T-helper 1 cell treated with Interleukin-12 subunit alpha and Interleukin-12 subunit beta and Interleukin-4 antibody, amounts not matched to agents 30 μg/mL and 1 μg/mL, for 36 hours (primary cell): ENCODE measurements at regions not wholly inside any gene's neighbourhood (a gene's known extent, or its start where the extent isn't known, plus 50 kb on each side); places are given as distances from the start of the nearest gene placed in this dataset.
A peak's percentile ranks its signal among the peaks of the same experiment; 100 is the strongest.

Experiments used
- H3K27ac Mint-ChIP-seq: one replicate; pipeline ENCODE4 v1.8.0; 2021; ENCODE audit warnings: mild to moderate bottlenecking, mixed read lengths
- H3K27me3 Mint-ChIP-seq: one replicate; pipeline ENCODE4 v1.8.0; 2021; ENCODE audit warnings: low read depth, mixed read lengths
- H3K36me3 Mint-ChIP-seq: one replicate; pipeline ENCODE4 v1.8.0; 2021; ENCODE audit warnings: low read depth, mixed read lengths
- H3K4me1 Mint-ChIP-seq: one replicate; pipeline ENCODE4 v1.8.0; 2021; ENCODE audit warnings: low read depth, mixed read lengths
- H3K4me3 Mint-ChIP-seq: one replicate; pipeline ENCODE4 v1.8.0; 2021; ENCODE audit warnings: mild to moderate bottlenecking, moderate library complexity, mixed read lengths
- H3K9me3 Mint-ChIP-seq: one replicate; pipeline ENCODE4 v1.8.0; 2021; ENCODE audit warnings: mixed read lengths

DNA sequence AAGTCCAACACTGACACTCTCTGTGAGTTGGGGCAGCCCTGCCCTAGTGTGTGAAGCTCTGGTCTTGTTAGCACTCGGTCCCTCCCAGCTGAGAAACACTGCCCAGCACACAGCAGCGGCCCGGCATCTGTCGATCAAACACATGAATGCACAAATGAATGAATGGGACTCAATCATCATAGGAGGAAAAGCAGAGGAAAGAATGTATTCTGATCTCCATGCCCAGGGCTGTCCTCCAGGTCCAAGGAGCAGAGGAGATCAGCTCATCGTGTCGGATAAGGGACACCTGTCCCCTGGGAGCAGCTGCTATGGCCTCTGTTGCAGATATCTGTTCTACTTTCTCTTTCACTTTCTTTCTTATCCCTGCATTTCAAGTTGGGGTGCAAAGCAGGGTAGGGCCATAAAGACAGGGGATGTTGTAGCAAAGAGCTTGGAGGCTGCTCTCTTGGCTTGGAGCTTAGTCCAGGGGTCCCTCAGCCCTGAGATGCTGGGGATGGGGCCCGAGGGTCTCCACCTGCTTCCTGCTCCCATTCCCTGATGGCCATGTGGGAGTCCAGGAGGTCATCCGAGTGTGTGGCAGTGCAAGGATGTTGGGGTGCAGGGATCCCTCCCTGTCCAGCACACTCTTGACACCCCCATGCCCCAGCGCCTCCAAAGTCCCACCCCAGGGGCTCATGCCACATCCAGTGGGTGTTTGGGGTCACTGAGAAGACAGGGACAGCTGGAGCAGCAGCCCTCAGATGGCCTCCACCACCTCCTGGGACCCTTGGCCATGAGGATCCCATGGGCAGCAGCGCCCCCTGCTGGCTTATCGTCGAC, 88.2 kb downstream of the IRF8 start:
- no peaks in the 10 kb centered on the region for H3K36me3 Mint-ChIP-seq
- peak overlapping the region; percentile 45 for H3K4me3 Mint-ChIP-seq
- H3K27me3 Mint-ChIP-seq = no peaks in the 10 kb centered on the region
- H3K4me1 Mint-ChIP-seq = peaks cover 58% of the 10 kb centered on the region
- no peaks in the 10 kb centered on the region for H3K9me3 Mint-ChIP-seq
- H3K27ac Mint-ChIP-seq = peak overlapping the region; percentile 67

DNA sequence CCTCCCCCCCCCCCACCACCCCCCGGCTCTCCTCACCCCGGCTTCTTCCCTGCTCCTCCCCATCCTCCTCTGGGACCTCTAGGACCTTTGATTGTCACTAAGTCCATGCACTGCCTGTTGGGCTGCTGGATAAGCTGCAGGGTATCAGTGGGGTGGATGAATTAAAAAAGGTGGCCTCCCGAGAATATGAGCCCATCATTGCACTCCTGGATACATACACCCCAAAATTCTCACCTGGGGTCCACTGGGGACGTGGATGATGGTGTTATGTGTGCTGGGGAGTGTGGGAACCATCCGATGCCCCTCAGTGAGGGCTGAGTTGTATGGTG, 88.8 kb downstream of the IRF8 start:
- H3K9me3 Mint-ChIP-seq = no peaks in the 10 kb centered on the region
- H3K27me3 Mint-ChIP-seq = no peaks in the 10 kb centered on the region
- peaks cover 58% of the 10 kb centered on the region for H3K4me1 Mint-ChIP-seq
- H3K27ac Mint-ChIP-seq = peak overlapping the region; percentile 29
- H3K36me3 Mint-ChIP-seq = no peaks in the 10 kb centered on the region
- H3K4me3 Mint-ChIP-seq = no peak overlapping the region

DNA sequence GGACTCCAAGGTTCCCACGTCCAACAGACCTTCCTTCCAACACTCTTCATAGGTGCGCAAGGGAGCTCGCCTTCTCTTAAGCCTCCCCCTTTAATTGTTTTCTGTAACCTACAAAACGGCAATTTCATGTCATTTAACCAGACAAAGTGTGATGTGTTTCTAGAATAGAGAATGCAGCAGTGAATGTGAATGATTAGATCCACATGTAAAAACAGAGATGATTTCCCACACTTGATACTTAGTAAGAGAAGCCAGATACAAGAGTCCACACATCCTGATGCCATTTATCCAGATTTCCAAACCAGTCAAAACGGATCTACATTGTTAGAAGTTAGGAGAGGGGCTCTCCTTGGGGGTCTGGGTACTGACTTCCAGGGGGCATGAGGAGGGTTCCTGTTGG, 89.3 kb downstream of the IRF8 start:
- no peaks in the 10 kb centered on the region for H3K27me3 Mint-ChIP-seq
- no peaks in the 10 kb centered on the region for H3K9me3 Mint-ChIP-seq
- H3K36me3 Mint-ChIP-seq = no peaks in the 10 kb centered on the region
- peaks cover 58% of the 10 kb centered on the region for H3K4me1 Mint-ChIP-seq
- H3K27ac Mint-ChIP-seq = peak overlapping the region; percentile 91
- H3K4me3 Mint-ChIP-seq = peak overlapping the region; percentile 71

DNA sequence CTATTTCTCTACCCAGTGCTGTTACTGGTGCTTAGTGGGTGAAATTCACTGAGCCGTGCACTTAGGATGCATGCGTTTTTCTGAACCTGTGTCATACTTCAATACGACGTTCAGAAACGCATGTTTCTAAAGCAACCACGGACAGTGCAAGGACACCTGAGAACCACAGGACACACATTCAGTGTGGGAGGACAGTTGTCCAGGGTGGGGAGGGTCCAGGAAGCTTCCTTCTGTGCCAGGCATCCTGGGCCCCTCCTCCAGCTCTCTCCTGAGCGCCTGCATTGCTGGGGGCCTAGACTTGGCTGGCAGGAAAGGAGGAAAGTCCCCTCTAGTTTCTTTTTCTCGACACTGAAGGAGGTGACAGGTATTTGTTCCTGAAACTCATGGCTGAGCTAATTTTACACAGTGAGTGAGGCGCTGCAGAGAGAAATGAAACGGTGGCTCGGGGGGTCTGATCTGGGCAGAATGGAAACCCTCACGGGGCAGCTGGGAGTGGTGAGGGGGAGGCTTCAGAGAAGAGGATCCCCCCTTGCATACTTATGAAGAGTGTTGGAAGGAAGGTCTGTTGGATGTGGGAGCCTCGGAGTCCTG, 89.9 kb downstream of the IRF8 start:
- no peaks in the 10 kb centered on the region for H3K9me3 Mint-ChIP-seq
- no peaks in the 10 kb centered on the region for H3K36me3 Mint-ChIP-seq
- H3K4me3 Mint-ChIP-seq = peak overlapping the region; percentile 71
- peaks cover 58% of the 10 kb centered on the region for H3K4me1 Mint-ChIP-seq
- H3K27me3 Mint-ChIP-seq = no peaks in the 10 kb centered on the region
- H3K27ac Mint-ChIP-seq = peak overlapping the region; percentile 91

DNA sequence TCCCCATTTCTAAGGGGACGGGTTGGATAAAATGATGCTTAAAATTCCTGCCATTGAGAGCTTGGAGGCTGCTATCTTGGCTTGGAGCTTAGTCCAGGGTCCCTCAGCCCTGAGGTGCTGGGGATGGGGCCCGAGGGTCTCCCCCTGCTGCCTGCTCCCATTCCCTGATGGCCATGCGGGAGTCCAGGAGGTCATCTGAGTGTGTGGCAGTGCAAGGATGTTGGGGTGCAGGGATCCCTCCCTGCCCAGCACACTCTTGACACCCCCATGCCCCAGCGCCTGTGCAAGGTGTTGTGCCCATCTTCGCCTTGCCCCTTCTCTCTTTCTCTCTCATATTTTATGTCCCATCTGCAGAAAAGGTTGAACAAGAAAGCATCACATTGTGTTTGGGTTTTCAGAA, 90.4 kb downstream of the IRF8 start:
- Mint-ChIP-seq H3K36me3 (no peaks in the 10 kb centered on the region), H3K4me3 (no peak overlapping the region), H3K27me3 (no peaks in the 10 kb centered on the region), H3K4me1 (peaks cover 55% of the 10 kb centered on the region), H3K27ac (peak overlapping the region; percentile 91), H3K9me3 (no peaks in the 10 kb centered on the region)

DNA sequence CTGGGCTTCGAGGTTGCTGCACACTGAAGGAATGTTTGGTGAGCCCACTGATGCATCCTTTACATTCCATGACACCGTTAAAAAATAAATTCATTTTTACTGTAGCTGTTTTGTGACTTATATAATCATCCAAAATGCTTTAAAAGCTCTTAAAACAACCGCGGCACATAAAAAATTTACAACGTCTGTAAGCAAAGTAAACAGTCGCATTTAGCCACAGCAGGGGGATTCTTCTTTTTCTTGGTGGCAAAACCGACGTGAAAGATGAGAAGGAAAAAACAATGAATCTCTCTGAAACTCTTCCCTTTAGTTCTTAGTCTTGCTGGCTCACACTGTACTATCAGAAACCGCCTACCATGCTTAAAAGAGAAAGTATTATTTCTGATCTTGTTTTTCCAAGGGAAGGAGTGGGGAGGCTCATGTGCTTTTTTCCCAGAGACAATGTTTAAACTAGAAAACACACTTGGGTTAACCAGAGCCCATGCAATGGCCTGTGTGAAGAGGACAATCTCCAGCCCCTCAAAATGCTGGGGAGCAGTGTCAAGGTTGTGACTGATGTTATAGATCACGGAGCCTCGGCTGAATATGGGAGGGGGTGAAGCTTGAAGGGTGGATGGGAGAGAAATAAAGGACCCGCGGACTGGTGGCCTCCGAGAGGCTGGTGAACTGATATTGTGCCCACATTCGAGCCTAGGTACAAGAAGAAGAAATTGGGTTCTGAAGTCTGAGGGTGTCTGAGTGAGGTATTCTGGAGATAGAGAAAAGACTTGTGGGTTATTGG, 91.1 kb downstream of the IRF8 start:
- H3K4me3 Mint-ChIP-seq = peak overlapping the region; percentile 22
- H3K27me3 Mint-ChIP-seq = no peaks in the 10 kb centered on the region
- H3K9me3 Mint-ChIP-seq = no peaks in the 10 kb centered on the region

DNA sequence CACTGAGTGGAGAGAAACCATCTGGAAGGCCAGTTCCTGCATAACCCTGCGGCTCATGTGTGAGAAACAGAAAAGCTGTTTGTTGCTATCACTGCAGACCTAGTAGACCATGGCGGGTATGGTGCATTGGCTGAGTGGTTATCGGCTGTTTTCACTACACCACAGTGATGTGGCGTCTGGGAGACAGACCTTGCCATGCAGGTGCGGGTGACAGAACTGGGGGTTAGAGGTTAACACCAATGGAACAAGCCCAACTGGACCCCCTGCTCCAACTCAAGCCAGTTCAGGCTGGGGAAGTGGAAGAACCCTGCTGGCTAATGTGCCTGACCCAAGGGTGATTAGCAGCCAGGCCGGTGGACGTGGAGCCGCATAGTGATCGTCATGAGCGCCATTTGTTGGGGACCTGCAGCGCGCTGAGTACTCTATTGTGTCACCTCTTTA, 91.9 kb downstream of the IRF8 start:
- Mint-ChIP-seq H3K9me3 (no peaks in the 10 kb centered on the region), H3K36me3 (no peaks in the 10 kb centered on the region), H3K4me3 (no peak overlapping the region), H3K27ac (no peak overlapping the region), H3K27me3 (no peaks in the 10 kb centered on the region), H3K4me1 (peaks cover 50% of the 10 kb centered on the region)

More for the DNA sequence above, 91.1 kb downstream of the IRF8 start:
- peaks cover 49% of the 10 kb centered on the region for H3K4me1 Mint-ChIP-seq
- H3K36me3 Mint-ChIP-seq = no peaks in the 10 kb centered on the region
- peak overlapping the region; percentile 53 for H3K27ac Mint-ChIP-seq

DNA sequence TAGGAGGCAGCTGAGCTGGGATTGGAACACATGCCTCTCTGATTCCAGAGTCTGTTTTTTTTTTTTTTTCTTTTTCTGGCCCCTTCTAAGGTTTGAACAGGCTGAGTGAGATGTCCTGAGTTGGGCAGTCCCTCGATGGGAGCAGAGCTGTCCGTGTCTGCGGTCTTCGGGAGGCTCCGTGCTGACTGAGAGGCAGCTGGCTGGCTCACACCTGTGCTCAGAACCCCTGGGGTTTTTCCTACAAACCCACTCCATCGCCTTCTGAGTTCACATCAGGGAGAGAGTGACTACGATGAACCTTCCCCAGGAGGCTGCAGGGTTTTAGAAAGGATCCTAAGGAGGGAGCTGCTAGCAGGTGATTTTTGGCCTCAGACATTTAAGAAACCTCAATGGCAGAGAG, 92.5 kb downstream of the IRF8 start:
- no peaks in the 10 kb centered on the region for H3K27me3 Mint-ChIP-seq
- H3K9me3 Mint-ChIP-seq = no peaks in the 10 kb centered on the region
- H3K4me3 Mint-ChIP-seq = no peak overlapping the region
- no peak overlapping the region for H3K27ac Mint-ChIP-seq
- H3K4me1 Mint-ChIP-seq = peaks cover 51% of the 10 kb centered on the region
- H3K36me3 Mint-ChIP-seq = no peaks in the 10 kb centered on the region

DNA sequence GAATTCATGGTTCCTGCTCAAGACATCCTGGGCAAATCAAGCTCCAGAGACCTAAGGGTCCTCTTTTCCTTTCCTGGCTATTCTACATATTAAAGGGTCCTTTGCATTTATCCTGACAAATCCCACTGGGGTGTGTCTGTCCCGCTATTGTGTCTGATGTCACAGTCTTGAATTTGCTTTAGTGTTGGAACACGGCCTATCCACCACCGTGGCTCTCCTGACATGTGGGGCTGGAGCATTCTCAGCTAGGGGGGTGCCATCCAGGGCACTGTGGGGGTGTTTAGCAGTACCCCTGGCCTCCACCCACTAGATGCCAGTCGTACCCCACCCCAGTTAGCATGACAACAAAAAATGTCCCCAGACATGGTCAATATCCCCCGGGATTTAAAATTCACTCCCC, 92.9 kb downstream of the IRF8 start:
- Mint-ChIP-seq H3K27ac (no peak overlapping the region), H3K4me3 (no peak overlapping the region), H3K36me3 (no peaks in the 10 kb centered on the region), H3K9me3 (no peaks in the 10 kb centered on the region), H3K27me3 (no peaks in the 10 kb centered on the region), H3K4me1 (peaks cover 46% of the 10 kb centered on the region)

DNA sequence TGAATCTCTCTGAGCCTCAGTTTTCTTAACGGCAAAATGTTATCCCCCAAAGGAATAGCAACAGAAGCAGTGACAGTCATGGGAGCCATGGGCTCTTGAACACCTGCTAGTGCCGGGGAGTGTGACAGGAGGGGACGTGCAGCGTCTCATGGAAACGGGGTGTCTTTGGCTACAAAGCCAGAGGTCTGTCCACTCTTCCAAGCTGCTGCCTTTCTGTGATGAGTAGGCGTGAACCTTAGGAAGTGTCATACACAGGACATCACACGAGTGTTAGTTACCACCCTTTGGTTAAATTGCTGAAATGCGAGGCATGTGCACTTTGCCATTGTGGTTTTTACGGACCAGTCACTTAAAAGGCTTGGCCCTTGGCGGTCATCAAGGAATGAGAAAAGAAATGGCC, 93.4 kb downstream of the IRF8 start:
- no peak overlapping the region for H3K27ac Mint-ChIP-seq
- no peaks in the 10 kb centered on the region for H3K36me3 Mint-ChIP-seq
- H3K4me3 Mint-ChIP-seq = no peak overlapping the region
- no peaks in the 10 kb centered on the region for H3K9me3 Mint-ChIP-seq
- H3K27me3 Mint-ChIP-seq = no peaks in the 10 kb centered on the region
- peaks cover 41% of the 10 kb centered on the region for H3K4me1 Mint-ChIP-seq

DNA sequence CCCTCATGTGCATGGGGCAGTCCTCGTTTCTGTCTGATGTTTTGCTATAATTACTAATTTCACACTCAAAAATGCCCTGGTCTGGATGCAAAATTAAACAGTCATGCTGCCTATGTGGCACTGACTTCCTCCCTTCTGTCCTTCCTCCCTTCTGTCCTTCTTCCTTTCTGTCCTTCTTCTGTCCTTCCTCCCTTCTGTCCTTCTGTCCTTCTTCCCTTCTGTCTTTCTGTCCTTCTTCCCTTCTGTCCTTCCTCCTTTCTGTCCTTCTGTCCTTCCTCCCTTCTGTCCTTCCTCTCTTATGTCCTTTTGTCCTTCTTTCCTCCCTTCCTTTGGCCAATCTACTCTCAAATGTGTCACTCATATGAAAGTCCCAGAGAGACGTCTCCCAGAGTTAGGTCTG, 93.8 kb downstream of the IRF8 start:
- Mint-ChIP-seq H3K27ac (no peak overlapping the region), H3K4me1 (peaks cover 40% of the 10 kb centered on the region)

DNA sequence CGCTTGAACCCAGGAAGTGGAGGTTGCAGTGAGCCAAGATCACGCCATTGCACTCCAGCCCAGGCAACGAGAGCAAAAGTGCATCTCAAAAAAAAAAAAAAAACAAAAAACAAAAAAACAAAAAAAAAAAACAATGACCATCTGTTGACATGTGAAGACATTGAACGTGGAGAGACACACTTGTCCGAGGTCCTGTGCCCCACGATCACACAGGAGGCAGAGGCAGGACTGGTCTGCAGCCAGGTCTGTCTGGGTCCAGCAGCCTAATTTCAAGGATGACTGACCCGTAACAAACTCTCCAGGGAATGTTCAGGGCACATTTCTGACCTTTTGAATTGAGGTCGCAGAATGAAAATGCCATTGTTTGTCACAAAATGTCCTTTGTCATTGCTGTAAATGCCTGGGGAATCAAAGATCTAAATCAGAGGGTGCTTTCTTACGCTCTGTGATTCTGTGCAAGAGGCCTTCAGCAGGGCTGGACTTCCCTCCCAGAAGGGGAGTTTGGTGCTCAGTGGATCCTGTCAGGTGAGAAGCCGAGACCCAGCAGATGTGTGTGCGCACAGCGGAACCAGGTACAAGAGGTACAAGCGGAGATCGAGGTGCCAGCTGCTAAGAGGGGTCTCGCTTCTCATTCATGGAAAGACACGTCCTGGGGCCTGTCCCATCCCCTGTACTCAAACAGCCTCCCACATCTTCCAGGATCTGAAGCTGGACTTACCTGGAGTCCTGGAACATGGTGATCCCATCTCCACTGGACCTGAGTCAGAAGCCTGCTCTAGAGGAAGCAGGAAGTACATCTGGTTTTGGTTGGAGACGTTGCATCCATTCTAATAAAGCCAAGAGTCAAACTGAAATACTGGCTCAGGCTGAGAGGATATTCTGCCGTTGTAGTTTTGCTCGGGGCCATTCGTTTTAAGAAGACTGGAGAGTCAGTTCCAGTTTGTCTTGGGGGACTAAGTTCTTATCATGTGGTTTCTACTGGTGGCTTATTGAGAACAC, 95.8 kb downstream of the IRF8 start:
- Mint-ChIP-seq H3K36me3 (no peaks in the 10 kb centered on the region), H3K27me3 (no peaks in the 10 kb centered on the region), H3K27ac (no peak overlapping the region), H3K9me3 (no peaks in the 10 kb centered on the region), H3K4me1 (peaks cover 30% of the 10 kb centered on the region), H3K4me3 (no peak overlapping the region)

More for the DNA sequence above, 93.8 kb downstream of the IRF8 start:
- Mint-ChIP-seq H3K4me3 (no peak overlapping the region), H3K27me3 (no peaks in the 10 kb centered on the region), H3K36me3 (no peaks in the 10 kb centered on the region), H3K9me3 (no peaks in the 10 kb centered on the region)

DNA sequence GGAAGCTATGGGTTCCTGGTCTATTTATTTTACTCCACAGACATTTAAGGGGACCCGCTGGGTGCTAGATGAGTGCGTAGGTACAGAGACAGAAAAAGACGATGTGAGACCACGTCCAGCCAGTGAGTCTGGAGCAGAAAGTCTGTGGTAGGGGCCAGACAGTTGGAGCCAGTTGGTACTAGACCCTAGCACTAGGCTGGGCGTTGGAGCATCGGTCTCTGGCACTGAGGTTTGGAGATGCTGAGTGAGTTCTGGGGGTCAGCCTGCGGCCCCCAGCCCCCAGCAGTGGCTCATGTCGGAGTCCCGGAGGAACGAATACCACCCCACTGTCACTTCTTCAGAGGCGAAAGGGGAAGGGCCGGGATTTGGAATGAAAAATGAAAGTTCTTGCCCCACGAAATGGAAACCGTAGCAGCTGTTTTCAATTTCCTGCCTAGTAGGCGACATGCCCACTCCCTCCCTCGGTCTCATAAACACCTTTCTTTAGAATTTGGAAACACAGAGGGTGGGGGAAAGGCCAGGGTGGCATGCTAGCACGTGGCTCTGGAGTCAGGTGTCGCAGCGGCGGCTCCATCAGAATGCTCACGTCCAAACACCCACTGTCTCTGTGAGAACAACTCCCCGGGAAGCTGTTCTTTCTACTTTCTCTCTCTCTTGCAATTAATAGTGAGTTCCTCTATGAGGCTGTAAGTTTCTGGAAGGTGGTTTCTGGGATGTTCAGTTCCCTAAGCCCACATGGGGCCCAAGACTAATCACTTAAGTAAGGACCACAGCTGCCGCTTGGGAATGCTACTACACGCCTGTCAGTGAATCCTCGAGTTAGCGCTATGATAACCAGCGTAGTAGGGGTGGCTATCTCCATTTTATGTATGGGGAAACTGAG, 96.8 kb downstream of the IRF8 start:
- H3K4me1 Mint-ChIP-seq = peaks cover 21% of the 10 kb centered on the region
- H3K4me3 Mint-ChIP-seq = peak overlapping the region; percentile 25

More for the DNA sequence above, 96.8 kb downstream of the IRF8 start:
- Mint-ChIP-seq H3K9me3 (no peaks in the 10 kb centered on the region), H3K27me3 (no peaks in the 10 kb centered on the region), H3K36me3 (no peaks in the 10 kb centered on the region), H3K27ac (peak overlapping the region; percentile 55)
